HG03442 (cell line): ENCODE measurements at regions not wholly inside any gene's neighbourhood (a gene's known extent, or its start where the extent isn't known, plus 50 kb on each side); places are given as distances from the start of the nearest gene placed in this dataset.

Experiments
- ATAC-seq: cut with Tn5 transposase; IDR thresholded peaks from one replicate; pipeline ENCODE4 v1.9.1; 2021; ENCODE audit warnings: mild to moderate bottlenecking, moderate library complexity; ENCODE audit not compliant: unreplicated experiment

DNA sequence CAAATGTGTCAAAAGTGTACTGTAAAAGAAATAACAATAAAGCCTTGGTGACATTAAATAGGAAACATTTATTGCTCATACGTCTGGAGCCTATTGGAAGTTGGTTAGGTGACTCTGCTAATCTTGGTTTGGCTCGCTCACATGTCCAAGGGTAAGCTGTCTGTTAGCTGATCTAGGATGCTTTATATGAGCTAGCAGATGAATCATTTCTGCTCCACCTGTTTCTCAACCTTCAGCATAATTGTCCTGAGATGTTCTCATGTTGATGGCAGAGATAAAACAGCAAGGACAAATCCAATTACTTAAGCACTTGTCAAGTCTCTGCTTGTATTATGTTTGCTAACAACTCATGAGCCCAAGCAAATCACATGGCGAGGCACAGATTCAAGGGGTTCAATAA is 56.0 kb upstream of the CD53 start:
- ATAC-seq, result no peak

DNA sequence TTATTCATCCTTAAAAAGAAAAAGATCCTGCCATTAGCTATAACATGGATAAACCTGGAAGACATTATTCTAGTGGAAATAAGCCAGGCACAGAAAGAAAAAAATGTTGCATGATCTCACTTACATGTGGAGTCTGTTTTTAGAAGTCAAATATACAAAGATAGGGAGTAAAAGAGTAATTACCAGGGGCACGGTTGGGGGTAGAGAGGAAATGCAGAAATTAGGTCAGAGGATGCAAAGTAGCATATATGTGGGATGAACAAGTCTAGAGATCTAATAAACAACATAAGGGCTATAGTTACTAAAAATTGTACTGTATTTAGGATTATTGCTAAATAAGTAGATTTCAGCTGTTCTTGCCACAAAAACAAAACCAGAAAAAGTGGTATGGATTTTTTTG is 61.4 kb upstream of the CD53 start:
- no peak for ATAC-seq

DNA sequence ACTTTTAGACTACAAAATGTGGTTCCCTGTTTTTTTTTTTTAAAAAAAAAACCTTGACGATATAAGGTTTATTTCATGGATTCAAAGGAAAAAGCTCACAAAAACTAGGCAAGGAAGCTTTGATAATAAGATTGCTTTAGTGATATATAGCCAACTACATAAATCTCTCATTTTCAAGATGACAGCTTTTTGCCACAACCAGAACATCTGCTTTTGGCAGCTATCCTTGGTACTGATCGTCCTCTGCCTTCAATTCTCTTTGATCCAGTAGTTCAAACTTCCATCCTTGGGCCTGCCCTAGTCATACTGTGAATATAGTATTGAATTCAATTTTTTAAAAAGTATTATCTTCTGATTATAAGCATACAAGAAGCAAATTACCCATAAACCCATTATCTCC is 72.9 kb upstream of the CD53 start:
- no peak for ATAC-seq

DNA sequence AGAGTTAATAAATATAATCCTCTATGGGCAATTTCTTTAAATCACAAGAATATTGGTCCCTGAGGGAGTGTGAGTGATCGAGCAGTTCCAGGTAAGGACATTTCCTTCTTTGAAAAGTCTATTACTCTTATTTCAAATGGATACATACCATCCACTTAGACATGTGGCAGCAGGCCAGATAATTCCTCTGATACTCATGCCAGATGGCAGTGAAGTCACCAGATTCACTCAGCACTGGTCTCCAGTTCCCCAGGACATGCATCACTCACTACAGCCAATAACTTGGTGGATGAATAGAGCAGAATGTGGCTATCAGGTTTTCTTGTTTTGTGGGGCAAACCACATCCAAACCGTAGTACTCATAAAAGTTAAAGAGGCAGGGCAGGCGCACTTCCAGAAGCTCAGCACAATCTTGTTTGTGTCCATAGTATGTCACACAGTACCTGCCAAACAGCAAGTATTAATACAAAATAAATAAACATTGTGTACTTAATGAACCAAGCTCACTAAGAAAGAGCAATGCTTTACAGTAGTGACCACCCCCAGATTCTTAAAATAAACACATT is 74.2 kb upstream of the CD53 start:
- ATAC-seq, result no peak

DNA sequence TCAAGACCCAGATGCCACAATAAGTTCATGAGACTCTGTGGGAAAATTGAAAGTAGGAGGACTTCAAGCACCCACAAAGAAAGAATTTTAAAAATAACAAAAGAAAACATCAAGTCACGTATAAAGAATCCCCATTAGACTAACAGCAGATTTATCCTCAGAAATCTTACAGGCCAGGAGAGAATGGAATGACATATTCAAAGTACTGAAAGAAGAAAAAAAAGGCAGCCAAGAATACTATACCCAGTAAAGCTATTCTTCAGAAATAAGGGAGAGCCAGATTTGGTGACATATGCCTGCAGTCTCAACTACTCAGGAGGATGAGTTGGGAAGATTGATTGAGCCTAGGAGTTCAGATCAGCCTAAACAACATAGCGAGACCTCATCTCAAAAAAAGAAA is 84.3 kb upstream of the CD53 start:
- no peak for ATAC-seq

DNA sequence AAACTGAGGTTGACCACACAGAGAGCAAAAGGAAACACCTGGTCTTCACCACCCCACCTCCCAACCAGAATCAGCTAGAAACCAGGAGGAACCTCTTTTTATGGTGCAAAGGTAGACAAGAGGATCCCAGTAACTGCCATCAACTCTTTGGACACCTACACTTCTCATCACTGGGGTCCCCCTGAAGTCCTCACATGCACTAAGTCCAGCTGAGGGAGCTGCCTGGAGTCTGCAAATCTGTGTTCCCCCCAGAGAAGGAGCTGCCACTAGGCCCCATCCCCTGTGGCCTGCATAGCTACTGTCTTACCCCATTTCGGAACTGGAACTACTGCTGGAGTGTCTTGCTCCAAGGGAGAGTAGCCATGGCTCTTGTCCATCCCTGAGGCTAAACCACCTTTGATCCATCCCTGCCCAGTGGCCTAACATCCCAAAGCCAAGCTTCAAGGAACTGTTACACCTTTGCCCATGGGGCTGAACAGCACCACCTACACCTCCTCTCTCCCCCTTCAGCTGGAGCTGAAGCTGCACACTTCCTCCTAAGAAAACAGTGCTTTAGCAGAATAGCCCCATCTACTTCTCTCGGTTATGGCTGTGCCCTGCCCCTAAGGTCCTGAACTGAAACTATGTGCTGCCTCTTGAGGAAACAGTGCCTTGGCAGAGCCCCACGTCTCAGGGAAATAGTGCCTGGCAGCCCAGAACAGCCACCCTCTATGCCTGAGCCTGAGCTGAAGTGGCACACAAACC is 85.4 kb upstream of the CD53 start:
- peak; percentile 65 for ATAC-seq

DNA sequence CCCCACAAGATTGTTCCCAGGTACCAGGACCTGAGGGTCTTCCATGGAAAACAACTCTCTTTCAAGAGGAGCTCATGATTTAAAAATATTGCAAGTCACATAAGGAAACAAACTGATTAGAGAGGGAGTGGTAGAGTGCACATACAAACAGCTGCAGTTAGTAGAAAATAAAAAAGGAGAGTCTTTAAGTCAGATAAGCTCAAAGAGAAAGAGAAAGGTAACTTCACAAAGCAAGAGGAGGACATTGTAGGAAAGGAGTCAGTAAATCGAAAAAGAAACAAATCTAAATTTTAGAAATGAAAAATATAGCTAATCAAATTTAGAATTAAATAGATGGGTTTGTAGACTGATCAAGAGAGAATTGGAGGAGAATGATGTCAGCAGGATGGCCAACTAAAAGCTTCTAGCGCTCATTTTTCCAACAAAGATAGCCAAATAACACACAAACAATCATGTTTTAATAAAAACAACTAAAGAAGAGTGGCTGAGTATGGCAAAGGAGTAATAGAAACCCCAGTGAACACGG is 86.1 kb upstream of the CD53 start:
- no peak for ATAC-seq

DNA sequence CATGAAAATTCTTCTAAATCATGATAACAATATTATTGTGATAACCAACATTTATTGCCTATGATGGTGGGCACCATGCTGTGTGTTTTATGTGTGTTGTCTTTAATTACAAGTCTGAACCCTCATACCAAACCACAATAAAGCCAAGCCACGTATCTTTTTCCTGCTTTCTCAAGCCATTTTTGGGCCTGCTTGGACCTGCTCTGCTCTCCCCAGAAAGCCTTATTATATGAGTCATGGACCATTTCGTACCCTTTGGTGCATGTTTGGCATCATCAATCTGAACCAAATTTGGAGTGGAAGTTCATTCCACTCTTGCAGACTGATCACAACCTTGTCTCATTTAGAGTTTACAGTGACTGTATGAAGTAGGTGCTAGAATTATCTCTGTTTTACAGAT is 87.3 kb upstream of the CD53 start:
- no peak for ATAC-seq

DNA sequence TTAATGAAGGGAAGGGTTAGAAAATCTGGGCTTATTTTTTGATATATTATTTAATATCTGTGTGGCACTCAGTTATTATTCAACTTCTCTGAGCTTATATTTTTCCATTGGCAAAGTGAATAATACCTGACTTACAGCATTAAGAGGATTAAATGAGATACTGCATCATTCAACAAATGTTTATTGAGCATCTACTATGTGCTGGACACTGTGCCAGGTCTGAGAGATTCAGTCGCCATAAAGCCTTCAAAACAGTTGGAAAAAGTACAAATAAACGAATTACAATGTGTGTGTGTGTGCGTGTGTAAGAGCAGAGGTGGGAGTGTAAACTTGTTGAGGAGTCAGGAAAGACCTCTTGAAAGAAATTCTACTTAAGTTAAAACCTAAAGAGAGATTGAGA is 87.9 kb upstream of the CD53 start:
- no peak for ATAC-seq

DNA sequence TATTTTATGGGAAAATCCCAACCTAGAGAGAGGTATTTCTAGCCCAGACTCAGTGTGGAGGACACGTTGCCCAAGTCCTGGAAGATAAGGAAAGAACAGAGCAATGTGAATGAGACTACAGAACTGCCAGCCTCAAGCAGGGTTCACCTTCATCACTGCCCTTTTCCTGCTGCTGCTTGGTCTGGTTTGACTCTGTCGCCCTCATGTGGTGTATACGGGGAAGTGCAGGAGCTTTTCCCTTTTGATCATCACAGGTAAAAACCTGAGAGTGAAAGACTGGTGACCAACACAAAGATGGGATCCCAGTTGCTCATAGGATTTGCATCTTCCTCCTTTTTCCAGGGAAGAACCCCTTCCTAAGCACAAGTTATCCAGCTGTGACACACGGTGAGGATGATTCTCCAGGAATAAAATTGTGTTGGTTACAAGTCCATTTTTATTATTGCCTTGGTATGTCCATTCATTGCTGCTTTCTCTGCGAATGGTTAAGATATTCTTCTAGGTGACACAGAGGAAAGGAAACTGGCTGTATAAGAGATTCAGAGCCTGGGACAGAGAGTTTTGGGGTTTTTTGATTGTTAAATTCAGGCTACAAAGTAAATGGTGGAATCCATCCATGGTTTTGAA is 89.5 kb upstream of the CD53 start:
- no peak for ATAC-seq

DNA sequence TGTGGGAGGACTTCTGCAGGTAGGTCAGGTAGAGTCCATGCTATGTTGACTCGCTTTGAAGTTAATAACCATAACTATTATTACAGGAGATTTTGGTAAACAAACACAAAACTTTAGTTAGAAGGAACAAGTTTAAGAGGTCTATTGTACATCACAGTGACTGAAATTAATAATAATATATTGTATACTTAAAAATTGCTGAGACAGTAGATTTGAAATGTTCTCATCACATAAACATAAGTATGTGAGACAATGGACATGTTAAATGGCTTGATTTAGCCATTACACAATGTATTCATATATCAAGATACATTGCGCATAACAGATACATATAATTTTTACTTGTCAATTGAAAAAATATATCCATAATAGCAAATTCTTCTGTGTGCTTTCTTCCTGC is 91.4 kb upstream of the CD53 start:
- ATAC-seq, result no peak

DNA sequence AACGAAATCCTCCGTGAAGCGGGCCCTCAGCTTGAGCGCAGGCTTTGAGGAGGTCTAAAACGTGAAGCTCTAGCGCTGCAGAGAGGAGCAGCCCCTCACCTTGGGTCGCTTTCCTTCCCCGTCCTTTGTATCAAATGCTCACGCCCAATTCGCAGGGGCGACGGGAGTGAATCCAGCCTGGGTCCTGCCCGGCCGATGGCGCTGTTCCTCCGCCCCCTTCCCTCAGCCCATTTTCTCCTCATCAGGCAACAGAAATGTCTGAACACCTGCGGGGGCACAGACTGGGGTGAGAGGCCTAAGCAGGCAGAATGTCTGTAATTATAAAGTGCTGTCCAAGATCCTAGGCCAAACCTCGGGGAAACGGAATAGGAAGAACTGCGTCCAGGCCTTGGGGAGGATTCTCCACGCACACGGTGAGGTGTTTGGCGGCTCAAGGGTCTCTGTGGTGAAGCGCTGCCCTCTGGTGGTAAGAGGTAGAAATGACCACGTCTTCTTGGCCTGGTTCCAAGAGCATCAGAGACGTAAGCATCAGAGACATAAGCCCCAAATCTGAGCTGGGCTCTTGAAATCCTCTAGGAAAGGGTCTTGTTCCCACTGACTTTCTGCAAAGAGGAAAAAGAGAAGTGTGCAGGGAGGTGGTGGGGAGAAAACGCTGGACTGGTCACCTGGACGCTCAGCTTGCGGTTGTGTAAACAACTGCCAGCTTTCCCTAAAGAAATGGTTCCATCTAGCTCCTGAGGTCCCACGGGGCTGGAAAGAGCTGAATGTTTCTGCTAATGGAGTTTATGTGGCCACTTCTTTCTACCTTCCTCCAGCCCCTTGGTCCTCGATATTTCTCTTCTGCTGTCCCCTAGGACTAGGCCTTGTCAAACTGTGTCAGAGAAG is 92.1 kb upstream of the CD53 start:
- no peak for ATAC-seq

DNA sequence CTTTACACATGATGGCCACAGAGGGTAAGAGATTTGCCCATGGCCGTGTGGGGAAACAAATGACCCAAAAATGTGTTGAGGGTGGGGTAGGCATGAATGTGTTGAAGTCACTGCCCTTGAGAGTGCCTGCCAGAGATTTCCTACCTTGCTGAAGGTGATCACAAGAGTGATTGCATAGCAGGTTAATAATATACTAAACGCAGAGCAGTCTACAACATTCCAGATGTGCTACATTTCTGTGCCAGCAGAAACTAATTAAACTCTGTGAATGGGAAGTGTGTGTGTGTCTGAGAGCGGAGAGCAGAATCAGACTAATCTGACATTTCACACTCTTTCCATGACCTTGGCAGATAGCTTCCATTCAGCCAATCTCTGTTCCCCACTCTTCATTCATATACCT is 93.3 kb upstream of the CD53 start:
- ATAC-seq, result no peak

DNA sequence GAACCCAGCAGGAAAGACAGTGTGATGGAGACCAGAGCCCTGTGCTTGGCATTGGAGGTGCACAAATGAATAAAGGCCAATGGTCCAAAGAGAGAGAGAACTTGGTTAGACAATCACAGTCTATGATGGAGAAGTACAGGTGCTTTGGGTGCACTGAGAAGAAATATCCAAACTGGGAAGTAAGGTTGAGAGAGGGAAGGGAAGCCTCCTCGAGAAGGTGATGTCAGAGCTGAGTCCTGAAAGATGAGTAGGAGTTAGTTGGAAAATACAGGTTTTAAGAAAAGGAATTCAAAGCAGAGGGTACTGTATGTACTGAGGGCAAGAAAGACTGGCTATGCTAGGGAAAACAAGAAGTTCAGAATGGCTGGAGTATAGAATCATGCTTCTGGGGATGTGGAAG is 94.1 kb upstream of the CD53 start:
- no peak for ATAC-seq

DNA sequence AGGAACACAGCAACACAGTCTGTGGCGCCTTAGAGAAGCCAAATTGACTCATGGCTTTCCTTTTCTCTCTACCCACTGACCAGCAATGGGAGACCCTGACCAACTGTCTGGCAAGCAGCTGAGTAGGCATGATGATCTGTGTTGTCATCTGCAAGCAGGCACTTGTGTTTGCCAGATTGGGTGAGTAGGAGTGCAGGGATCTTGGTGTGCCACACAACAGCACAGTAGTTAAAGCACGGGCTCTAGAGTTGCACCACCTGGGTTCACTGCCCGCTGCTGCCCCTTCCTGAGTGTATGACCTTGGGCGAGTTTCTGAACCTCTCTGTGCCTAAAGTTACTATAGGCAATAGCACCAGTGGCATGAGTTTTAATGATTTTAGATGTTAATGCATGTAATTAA is 95.7 kb upstream of the CD53 start:
- no peak for ATAC-seq

DNA sequence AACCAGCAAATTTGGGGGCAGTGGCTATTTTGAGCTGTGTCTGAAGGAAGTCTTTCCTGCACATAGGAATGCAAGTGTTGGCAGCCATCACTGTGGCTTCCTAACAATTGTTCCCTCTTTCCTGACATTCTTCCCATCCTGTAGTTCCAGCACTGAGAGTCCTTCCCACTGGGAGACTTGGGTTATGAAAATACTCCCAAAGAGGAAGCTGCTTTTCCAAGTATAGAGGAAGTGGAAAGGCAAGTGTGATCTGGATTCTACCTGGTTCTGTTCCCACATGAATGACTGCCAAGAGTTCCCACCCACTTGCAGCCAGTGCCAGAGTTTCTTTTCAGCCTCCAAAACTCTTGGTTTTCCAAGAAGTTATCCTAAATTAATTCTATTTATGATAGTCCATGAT is 98.5 kb upstream of the CD53 start:
- ATAC-seq, result no peak

DNA sequence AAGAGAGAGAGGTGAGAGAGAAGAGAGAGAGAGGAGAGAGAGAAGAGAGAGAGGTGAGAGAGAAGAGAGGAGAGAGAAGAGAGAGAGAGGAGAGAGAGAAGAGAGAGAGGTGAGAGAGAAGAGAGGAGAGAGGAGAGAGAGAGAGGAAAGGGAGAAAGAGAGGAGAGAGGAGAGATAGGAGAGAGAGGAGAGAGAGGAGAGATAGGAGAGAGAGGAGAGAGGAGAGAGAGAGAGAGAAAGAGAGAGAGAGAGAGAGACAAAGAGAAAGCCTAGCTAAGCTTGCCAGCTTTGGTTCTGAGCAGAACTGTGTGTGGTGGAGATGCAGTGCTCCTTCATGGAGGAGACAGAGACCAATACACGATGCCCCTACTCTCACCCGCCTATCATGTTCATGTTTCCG is 99.1 kb upstream of the KCNA3 start:
- no peak for ATAC-seq

DNA sequence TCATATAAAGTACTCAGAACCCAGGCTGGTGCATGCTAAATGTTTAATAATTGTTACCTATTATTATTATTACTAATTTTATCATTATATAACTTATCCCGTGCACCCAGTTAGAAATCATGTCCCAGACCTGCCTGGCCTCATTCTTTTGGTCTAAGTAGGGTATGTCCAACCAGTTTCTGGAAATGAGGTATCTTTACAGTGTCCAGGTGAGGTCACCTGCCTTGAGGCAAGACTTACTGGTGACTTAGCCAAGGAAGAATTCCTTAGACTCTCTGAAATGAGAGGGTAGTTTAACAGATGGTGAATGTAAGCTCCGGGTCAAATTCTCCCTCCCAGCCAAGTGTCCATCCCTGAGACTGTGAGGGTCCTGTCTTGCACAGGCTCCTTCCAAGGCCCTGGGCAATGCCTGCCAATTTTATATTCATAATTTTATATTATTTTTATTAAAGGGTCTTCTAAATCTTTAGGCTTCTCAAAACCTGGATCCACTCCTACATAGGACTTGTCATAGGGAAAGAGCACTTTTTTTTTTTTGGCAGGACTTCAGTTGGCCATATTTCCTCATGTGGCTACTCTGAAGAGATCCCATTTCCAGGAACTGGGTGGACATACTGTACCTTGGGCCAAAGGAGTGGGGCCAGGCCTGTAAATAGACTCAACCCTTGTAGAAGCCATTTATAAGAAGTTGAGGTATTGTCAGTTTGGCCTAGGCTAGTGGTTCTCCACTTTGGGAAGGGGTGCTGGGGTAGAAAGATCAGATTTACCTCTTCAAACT is 96.7 kb upstream of the KCNA3 start:
- ATAC-seq, result no peak

DNA sequence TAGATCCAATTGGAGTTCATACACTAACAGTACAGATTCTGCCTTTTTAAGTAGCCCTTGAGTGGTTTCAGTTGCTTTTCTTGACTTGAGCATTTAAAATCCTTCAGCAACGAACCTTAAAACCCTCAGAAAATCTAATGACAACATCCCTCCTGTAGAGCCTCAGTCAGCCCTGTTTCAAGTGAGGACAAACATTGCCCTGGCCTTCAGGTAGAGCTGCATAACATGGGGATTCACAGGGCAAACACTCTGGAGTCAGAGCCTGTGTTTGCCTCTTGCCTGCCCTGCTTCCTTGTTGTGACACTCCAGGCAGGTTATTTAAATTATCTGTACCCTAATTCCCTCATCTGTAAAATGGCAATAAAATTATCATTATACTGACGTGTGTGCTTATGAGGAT is 96.1 kb upstream of the KCNA3 start:
- no peak for ATAC-seq

DNA sequence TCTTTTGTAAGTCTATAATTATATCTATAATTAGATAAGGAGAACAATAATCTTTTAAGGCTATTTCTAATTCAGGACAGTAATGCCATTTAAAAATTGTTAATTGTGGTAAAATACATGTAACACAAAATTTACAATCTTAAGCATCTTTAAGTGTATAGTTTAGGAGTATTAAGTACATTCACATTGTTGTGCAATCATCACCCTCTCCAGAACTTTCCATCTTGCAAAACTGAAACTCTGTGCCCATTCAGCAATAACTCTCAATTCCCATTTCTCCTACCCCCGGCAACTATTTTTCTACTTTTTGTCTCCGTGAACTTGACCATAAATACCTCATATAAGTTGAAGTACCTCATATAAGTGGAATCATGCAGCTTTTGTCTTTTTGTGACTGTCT is 93.9 kb upstream of the KCNA3 start:
- ATAC-seq, result no peak

DNA sequence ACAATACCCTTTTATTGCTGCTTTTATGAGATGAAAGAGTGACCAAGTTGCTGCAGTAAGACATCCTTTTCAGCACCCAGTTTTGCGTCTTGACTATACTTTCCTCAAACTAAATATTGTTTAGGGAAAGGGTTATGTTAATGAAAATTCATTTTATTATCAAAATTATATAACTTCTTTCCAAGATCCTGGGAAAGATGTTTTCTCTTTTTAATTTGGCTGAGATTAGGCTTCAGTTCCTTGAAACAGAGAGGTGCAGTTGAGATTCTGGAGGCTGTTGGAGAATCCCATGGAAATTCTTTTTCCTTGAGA is 91.6 kb upstream of the KCNA3 start:
- ATAC-seq, result no peak
